ENCODE measurements at regions not wholly inside any gene's neighbourhood (a gene's known extent, or its start where the extent isn't known, plus 50 kb on each side); places are given as distances from the start of the nearest gene placed in this dataset.

DNA sequence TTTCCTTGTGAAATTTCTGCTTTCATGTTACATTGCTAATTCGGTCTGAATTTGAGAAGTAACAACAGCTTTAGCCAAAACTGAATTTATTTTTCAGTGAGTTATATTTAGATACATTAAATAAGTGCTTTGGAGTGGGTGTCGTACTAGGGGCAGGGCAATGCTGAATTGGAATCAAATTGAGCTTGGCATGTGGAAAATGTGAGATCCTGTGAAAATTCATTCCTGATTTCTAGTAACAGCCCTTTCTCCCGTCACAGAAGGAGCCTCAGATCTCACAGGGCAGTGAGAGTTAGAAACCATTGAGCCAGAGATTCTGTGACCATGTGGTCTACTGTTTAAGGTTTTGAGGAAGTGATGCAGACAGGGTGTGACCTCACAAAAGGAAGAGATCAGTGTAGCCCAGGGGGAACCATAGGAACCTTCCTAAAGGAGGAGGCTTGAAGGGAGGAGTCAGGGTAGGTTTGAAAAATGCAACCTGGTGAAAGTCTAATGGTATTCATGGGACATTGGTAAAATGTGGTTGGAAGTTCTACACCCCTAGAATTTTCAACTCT is 1136.8 kb downstream of the AACS start:
- FAIRE-seq, result no peak
- Histone ChIP-seq H3K27me3 (ENCODE audit: control insufficient read depth in 2 of 2, insufficient read depth in 2 of 2, low read length in 2 of 2) (no peaks in the 10 kb centered on the region), H4K20me1 (replicated peaks; ENCODE audit: control insufficient read depth, extremely low read depth, insufficient read depth, low read length) (no peaks in the 10 kb centered on the region), H3K4me3 (replicated peaks in 1 of 3; ENCODE audit: insufficient read depth in 1 of 3, low read depth in 1 of 3, low read length in 3 of 3) (no peak overlapping the region), H3K79me2 (ENCODE audit: control insufficient read depth, insufficient read depth, low read length) (no peaks in the 10 kb centered on the region), H3K36me3 (ENCODE audit: control insufficient read depth in 2 of 2, extremely low read depth in 1 of 2, insufficient read depth in 2 of 2, low read length in 2 of 2) (no peaks in the 10 kb centered on the region), H3K9me1 (replicated peaks; ENCODE audit: control insufficient read depth, extremely low read depth, insufficient read depth, low read length) (no peaks in the 10 kb centered on the region), H2AFZ (ENCODE audit: low read depth, low read length) (no peak overlapping the region), H3K9ac (replicated peaks; ENCODE audit: extremely low read depth, insufficient read depth, low read length) (no peak overlapping the region), H3K4me2 (ENCODE audit: insufficient read depth, low read length) (no peak overlapping the region), H3K4me1 (ENCODE audit: control insufficient read depth, extremely low read depth, insufficient read depth, low read length) (no peaks in the 10 kb centered on the region), H3K27ac (ENCODE audit: insufficient read depth, low read depth, low read length) (no peak overlapping the region), H3K9me3 (replicated peaks; ENCODE audit: control insufficient read depth, insufficient read depth, low read length) (peaks cover 6% of the 10 kb centered on the region)
- ChIA-PET CTCF (no interaction called here), POLR2A (no interaction called here)
- no peak for DNase-seq (ENCODE audit: low read depth, low spot score)
- dilution Hi-C loops (cut with MboI; ENCODE audit: extremely low pct_ligation_motif_present, low sequenced_read_pairs), result no loop called here
- BruUV-seq (replicated peaks), result no TSS peak
- intact Hi-C loops (cut with micrococcal nuclease), result no loop called here
- TF ChIP-seq EZH2 (IDR thresholded peaks at IDR 0.05; ENCODE audit: borderline replicate concordance, low read depth, low read length, severe bottlenecking) (no peak), JUN (IDR thresholded peaks at IDR 0.05; ENCODE audit: borderline replicate concordance, insufficient read depth, insufficient read length, low read depth) (no peak), POLR2AphosphoS5 (IDR thresholded peaks at IDR 0.05; ENCODE audit: insufficient read depth, low read depth, low read length) (no peak), POLR2A (IDR thresholded peaks at IDR 0.05; ENCODE audit: low read depth, low read length) (no peak), FOS (IDR thresholded peaks at IDR 0.05; ENCODE audit: borderline replicate concordance, insufficient read depth, low read length) (no peak), GATA2 (IDR thresholded peaks at IDR 0.05; ENCODE audit: insufficient read depth, insufficient read length, low read depth, low read length) (no peak)
- TF ChIP-seq, protein P1, sequence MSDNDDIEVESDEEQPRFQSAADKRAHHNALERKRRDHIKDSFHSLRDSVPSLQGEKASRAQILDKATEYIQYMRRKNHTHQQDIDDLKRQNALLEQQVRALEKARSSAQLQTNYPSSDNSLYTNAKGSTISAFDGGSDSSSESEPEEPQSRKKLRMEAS (IDR thresholded peaks at IDR 0.05; ENCODE audit: insufficient read depth, insufficient read length), result no peak
- TF ChIP-seq, protein P2, sequence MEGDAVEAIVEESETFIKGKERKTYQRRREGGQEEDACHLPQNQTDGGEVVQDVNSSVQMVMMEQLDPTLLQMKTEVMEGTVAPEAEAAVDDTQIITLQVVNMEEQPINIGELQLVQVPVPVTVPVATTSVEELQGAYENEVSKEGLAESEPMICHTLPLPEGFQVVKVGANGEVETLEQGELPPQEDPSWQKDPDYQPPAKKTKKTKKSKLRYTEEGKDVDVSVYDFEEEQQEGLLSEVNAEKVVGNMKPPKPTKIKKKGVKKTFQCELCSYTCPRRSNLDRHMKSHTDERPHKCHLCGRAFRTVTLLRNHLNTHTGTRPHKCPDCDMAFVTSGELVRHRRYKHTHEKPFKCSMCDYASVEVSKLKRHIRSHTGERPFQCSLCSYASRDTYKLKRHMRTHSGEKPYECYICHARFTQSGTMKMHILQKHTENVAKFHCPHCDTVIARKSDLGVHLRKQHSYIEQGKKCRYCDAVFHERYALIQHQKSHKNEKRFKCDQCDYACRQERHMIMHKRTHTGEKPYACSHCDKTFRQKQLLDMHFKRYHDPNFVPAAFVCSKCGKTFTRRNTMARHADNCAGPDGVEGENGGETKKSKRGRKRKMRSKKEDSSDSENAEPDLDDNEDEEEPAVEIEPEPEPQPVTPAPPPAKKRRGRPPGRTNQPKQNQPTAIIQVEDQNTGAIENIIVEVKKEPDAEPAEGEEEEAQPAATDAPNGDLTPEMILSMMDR (IDR thresholded peaks at IDR 0.05; ENCODE audit: extremely low read depth in 1 of 2, insufficient read depth in 1 of 2, low read depth in 1 of 2, low read length in 2 of 2), result no peak

All from endothelial cell of umbilical vein (primary cell).